ENCODE measurements at regions not wholly inside any gene's neighbourhood (a gene's known extent, or its start where the extent isn't known, plus 50 kb on each side); places are given as distances from the start of the nearest gene placed in this dataset.

DNA sequence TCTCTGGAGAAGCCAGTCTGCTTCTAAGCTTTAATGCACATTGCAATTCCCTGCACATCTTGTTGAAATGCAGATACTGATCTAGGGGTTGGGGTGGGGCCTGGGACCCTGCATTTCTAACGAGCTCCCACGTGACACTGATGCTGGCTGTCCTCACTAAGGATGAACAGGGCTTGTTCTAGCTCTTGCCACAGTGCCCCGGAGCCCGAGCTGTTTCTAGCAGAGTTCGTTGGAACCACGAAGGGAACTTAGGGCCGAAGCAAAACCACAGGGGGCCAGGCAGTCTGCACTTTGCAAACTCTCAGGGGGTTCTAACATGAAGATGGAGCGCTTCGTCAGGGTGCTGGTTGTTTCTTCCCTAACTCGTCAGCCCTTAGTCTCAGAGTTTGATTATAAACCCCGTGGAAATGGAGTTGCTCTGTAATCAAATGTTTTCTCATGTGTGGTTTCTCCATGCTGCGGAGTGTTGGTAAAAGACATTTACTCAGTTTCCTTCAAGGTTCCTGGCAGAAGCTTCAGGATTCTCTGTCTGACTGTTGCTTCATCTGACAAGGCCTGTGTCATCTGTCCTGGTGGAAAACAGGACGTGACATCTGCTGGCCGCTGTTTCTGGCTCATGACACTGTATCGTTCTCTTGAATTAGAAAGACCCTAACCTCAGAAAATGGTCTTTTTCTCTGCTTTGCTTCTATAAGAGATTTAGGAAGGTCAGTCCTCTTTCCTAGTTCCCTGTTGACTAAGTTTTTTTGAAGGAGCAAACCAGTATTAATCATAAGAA is 221.5 kb downstream of the TEX29 start:
- Mint-ChIP-seq H3K9me3 (peaks cover 5 to 18% (median 9%) of the 10 kb centered on the region in 7 donors), H3K4me1 (no peaks in the 10 kb centered on the region), H3K27ac (no peak overlapping the region), H3K4me3 (no peak overlapping the region), H3K36me3 (no peaks in the 10 kb centered on the region), H3K27me3 (ENCODE audit: low read depth in 3 of 3) (peaks cover 1 to 7% (median 5%) of the 10 kb centered on the region in 3 donors)
- no peaks in the 10 kb centered on the region for H3K27me3 ChIP-seq (ENCODE audit: control insufficient read depth in 2 of 2, insufficient read depth in 2 of 2, low read length in 2 of 2)
- H3K4me3 ChIP-seq (replicated peaks in 1 of 3; ENCODE audit: low read depth in 2 of 3, low read length in 3 of 3), result no peak overlapping the region
- no peak overlapping the region for H2AFZ ChIP-seq (ENCODE audit: insufficient read depth, low read depth, low read length, poor library complexity, severe bottlenecking)
- no peaks in the 10 kb centered on the region for H3K79me2 ChIP-seq (ENCODE audit: insufficient read depth, low read length)
- no peaks in the 10 kb centered on the region for H3K4me1 ChIP-seq (ENCODE audit: control insufficient read depth in 1 of 2, insufficient read depth in 2 of 2, low read length in 2 of 2)
- H3K9ac ChIP-seq (ENCODE audit: insufficient read depth, low read length, poor library complexity, severe bottlenecking), result no peak overlapping the region
- WGBS (ENCODE audit: insufficient coverage), result 57% methylated on average over 12 of the region's 15 CpGs
- H4K20me1 ChIP-seq (ENCODE audit: insufficient read depth, low read length), result no peaks in the 10 kb centered on the region
- intact Hi-C loops (cut with micrococcal nuclease), result no loop called here
- H3K27ac ChIP-seq (ENCODE audit: low read depth in 1 of 2, low read length in 2 of 2), result no peak overlapping the region
- H3K36me3 ChIP-seq (replicated peaks in 1 of 2; ENCODE audit: control insufficient read depth in 1 of 2, insufficient read depth in 2 of 2, low read length in 2 of 2), result no peaks in the 10 kb centered on the region
- H3K9me3 ChIP-seq (replicated peaks in 1 of 2; ENCODE audit: control insufficient read depth in 1 of 2, insufficient read depth in 1 of 2, low read length in 2 of 2), result peaks cover 0 to 14% of the 10 kb centered on the region in 2 donors
- TF ChIP-seq, protein P1, sequence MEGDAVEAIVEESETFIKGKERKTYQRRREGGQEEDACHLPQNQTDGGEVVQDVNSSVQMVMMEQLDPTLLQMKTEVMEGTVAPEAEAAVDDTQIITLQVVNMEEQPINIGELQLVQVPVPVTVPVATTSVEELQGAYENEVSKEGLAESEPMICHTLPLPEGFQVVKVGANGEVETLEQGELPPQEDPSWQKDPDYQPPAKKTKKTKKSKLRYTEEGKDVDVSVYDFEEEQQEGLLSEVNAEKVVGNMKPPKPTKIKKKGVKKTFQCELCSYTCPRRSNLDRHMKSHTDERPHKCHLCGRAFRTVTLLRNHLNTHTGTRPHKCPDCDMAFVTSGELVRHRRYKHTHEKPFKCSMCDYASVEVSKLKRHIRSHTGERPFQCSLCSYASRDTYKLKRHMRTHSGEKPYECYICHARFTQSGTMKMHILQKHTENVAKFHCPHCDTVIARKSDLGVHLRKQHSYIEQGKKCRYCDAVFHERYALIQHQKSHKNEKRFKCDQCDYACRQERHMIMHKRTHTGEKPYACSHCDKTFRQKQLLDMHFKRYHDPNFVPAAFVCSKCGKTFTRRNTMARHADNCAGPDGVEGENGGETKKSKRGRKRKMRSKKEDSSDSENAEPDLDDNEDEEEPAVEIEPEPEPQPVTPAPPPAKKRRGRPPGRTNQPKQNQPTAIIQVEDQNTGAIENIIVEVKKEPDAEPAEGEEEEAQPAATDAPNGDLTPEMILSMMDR (IDR thresholded peaks at IDR 0.05), result no peak
- H3K4me2 ChIP-seq (replicated peaks; ENCODE audit: extremely low read depth, low read length, poor library complexity, severe bottlenecking), result no peak overlapping the region
- no peak for DNase-seq

DNA sequence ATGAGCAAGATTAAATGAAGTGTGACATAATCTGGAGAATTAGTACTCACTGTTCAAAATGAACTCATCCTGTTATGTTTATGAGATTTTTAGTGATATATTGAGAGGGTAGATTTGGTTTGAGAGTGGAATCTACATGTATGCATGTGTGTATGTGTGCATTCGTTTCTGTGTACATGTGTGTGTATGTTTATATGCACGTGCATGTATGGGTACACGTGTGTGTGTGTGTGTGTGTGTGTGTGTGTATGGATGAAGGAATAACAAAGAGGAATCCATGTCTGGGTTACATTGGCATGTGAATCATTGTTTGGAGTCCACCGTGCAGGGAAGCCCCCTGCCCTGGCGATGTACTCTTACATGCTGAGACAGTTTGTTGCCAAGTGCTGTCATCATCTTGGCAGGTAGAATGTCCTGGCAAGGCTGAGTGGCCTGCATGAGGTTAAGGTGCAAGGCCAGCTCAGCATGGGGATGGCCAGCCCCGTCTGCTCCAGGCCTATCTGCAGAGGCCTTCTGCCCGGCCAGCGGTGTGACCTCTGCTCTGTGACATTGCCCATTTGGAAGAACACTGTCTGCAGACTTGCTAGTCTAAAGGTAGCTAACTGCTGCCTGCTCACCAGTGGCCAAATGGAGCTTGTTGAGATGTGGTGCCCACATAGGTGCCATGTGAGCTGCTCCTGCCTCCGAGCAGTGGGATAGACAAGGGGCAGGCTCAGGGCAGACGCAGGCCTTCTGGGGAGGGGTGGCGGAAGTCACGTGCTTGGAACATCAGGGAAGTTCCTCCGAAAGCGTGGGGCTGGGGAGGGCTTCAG is 222.3 kb downstream of the TEX29 start:
- Histone ChIP-seq H3K4me3 (replicated peaks in 1 of 3; ENCODE audit: low read depth in 2 of 3, low read length in 3 of 3) (no peak overlapping the region), H3K36me3 (replicated peaks in 1 of 2; ENCODE audit: control insufficient read depth in 1 of 2, insufficient read depth in 2 of 2, low read length in 2 of 2) (no peaks in the 10 kb centered on the region), H3K27me3 (ENCODE audit: control insufficient read depth in 2 of 2, insufficient read depth in 2 of 2, low read length in 2 of 2) (no peaks in the 10 kb centered on the region), H4K20me1 (ENCODE audit: insufficient read depth, low read length) (no peaks in the 10 kb centered on the region), H3K79me2 (ENCODE audit: insufficient read depth, low read length) (no peaks in the 10 kb centered on the region), H3K9me3 (replicated peaks in 1 of 2; ENCODE audit: control insufficient read depth in 1 of 2, insufficient read depth in 1 of 2, low read length in 2 of 2) (peaks cover 0 to 16% of the 10 kb centered on the region in 2 donors), H3K4me2 (replicated peaks; ENCODE audit: extremely low read depth, low read length, poor library complexity, severe bottlenecking) (no peak overlapping the region), H3K9ac (ENCODE audit: insufficient read depth, low read length, poor library complexity, severe bottlenecking) (no peak overlapping the region), H2AFZ (ENCODE audit: insufficient read depth, low read depth, low read length, poor library complexity, severe bottlenecking) (no peak overlapping the region), H3K4me1 (ENCODE audit: control insufficient read depth in 1 of 2, insufficient read depth in 2 of 2, low read length in 2 of 2) (no peaks in the 10 kb centered on the region), H3K27ac (ENCODE audit: low read depth in 1 of 2, low read length in 2 of 2) (no peak overlapping the region)
- Mint-ChIP-seq H3K9me3 (peaks cover 9 to 21% (median 11%) of the 10 kb centered on the region in 7 donors), H3K4me3 (no peak overlapping the region), H3K36me3 (no peaks in the 10 kb centered on the region), H3K4me1 (no peaks in the 10 kb centered on the region), H3K27me3 (ENCODE audit: low read depth in 3 of 3) (peaks cover 0 to 7% (median 3%) of the 10 kb centered on the region in 3 donors), H3K27ac (no peak overlapping the region)
- 92% methylated on average over 14 of the region's 14 CpGs for WGBS (ENCODE audit: insufficient coverage)
- TF ChIP-seq, protein P1 (IDR thresholded peaks at IDR 0.05), result no peak
- DNase-seq, result no peak
- intact Hi-C loops (cut with micrococcal nuclease), result no loop called here

All from CD14-positive monocyte (primary cell).